MM.1S (cell line): ENCODE measurements at regions not wholly inside any gene's neighbourhood (a gene's known extent, or its start where the extent isn't known, plus 50 kb on each side); places are given as distances from the start of the nearest gene placed in this dataset.

ENCODE experiments used
- DNase-seq: peaks from one replicate; pipeline ENCODE4 v3.0.0-alpha.2; 2015
- H2AFZ ChIP-seq: fragments of 300-600 bp; sonication (generic); 2 replicates; pipeline ENCODE4 v1.6.0; 2016; ENCODE audit warnings: antibody characterized with exemption, low read length
- H3F3A ChIP-seq: fragments of 300-600 bp; sonication (generic); 2 replicates; pipeline ENCODE4 v1.6.1; 2016; ENCODE audit warnings: mild to moderate bottlenecking, antibody characterized with exemption, low read length, moderate library complexity, mixed read lengths; ENCODE audit not compliant: insufficient read depth
- H3K27ac ChIP-seq: fragments of 300-600 bp; sonication (generic); 2 replicates; pipeline ENCODE4 v1.5.1; 2016; ENCODE audit warnings: mild to moderate bottlenecking, low read length
- H3K27me3 ChIP-seq: fragments of 300-600 bp; sonication (generic); replicated peaks from 2 replicates; pipeline ENCODE4 v1.6.0; 2016; ENCODE audit warnings: low read length; ENCODE audit not compliant: insufficient read depth
- H3K36me3 ChIP-seq: fragments of 300-600 bp; sonication (generic); replicated peaks from 2 replicates; pipeline ENCODE4 v1.6.1; 2016; ENCODE audit warnings: mild to moderate bottlenecking, low read length, mixed read lengths; ENCODE audit not compliant: insufficient read depth
- H3K4me1 ChIP-seq: fragments of 300-600 bp; sonication (generic); 2 replicates; pipeline ENCODE4 v1.6.1; 2016; ENCODE audit warnings: low read length, mixed read lengths
- H3K4me2 ChIP-seq: fragments of 300-600 bp; sonication (generic); 2 replicates; pipeline ENCODE4 v1.6.0; 2016; ENCODE audit warnings: low read depth, low read length
- H3K4me3 ChIP-seq: fragments of 300-600 bp; sonication (generic); 2 replicates; pipeline ENCODE4 v1.5.1; 2016; ENCODE audit warnings: low read length, mixed read lengths
- H3K79me2 ChIP-seq: fragments of 300-600 bp; sonication (generic); 2 replicates; pipeline ENCODE4 v1.6.1; 2016; ENCODE audit warnings: mixed run types, low read length, mixed read lengths
- H3K9ac ChIP-seq: fragments of 300-600 bp; sonication (generic); 2 replicates; pipeline ENCODE4 v1.6.1; 2016; ENCODE audit warnings: low read length, mixed read lengths
- H3K9me2 ChIP-seq: fragments of 300-600 bp; sonication (generic); replicated peaks from 2 replicates; pipeline ENCODE4 v1.6.1; 2016; ENCODE audit warnings: mild to moderate bottlenecking, low read length, mixed read lengths; ENCODE audit not compliant: insufficient read depth
- H3K9me3 ChIP-seq: fragments of 300-600 bp; sonication (generic); replicated peaks from 2 replicates; pipeline ENCODE4 v1.6.1; 2016; ENCODE audit warnings: mild to moderate bottlenecking, low read length, mixed read lengths; ENCODE audit not compliant: insufficient read depth
- H4K20me1 ChIP-seq: fragments of 300-600 bp; sonication (generic); 2 replicates; pipeline ENCODE4 v1.6.1; 2016; ENCODE audit warnings: mild to moderate bottlenecking, low read length, moderate library complexity, mixed read lengths; ENCODE audit not compliant: insufficient read depth
- CTCF ChIP-seq: fragments of 300-600 bp; sonication (generic); IDR thresholded peaks from 2 replicates; pipeline ENCODE4 v1.5.1; 2016; ENCODE audit warnings: antibody characterized with exemption, low read length, mixed read lengths
- EZH2 ChIP-seq: fragments of 300-600 bp; sonication (generic); optimal IDR thresholded peaks from 2 replicates; pipeline ENCODE3; 2017; ENCODE audit warnings: low read depth, mild to moderate bottlenecking, antibody characterized with exemption, low read length, mixed read lengths
- EZH2phosphoT487 ChIP-seq: fragments of 300-600 bp; sonication (generic); IDR thresholded peaks from 2 replicates; pipeline ENCODE4 v1.6.1; 2018; ENCODE audit warnings: antibody characterized with exemption, low read length

GRCh38 chr18:53756610-53756972, 467.9 kb downstream of the MBD2 start:
- Histone ChIP-seq H3K9me2 (no peaks in the 10 kb centered on the region), H4K20me1 (no peaks in the 10 kb centered on the region), H3K79me2 (no peaks in the 10 kb centered on the region), H3K36me3 (no peaks in the 10 kb centered on the region), H3K9ac (no peak overlapping the region), H3K4me1 (no peaks in the 10 kb centered on the region), H3K27me3 (no peaks in the 10 kb centered on the region), H2AFZ (no peak overlapping the region), H3K27ac (no peak overlapping the region), H3K4me3 (no peak overlapping the region), H3K9me3 (no peaks in the 10 kb centered on the region), H3K4me2 (no peak overlapping the region), H3F3A (no peaks in the 10 kb centered on the region)
- TF ChIP-seq EZH2: no peak
- no peak for TF ChIP-seq EZH2phosphoT487
- no peak for TF ChIP-seq CTCF
- no peak for DNase-seq

GRCh38 chr18:53755914-53756609, 468.4 kb downstream of the MBD2 start:
- Histone ChIP-seq H3K79me2 (no peaks in the 10 kb centered on the region), H3K9me3 (no peaks in the 10 kb centered on the region), H3F3A (no peaks in the 10 kb centered on the region), H3K4me1 (no peaks in the 10 kb centered on the region), H3K4me3 (no peak overlapping the region), H3K27ac (no peak overlapping the region), H3K9ac (no peak overlapping the region), H4K20me1 (no peaks in the 10 kb centered on the region), H3K4me2 (no peak overlapping the region), H2AFZ (no peak overlapping the region), H3K27me3 (no peaks in the 10 kb centered on the region), H3K36me3 (no peaks in the 10 kb centered on the region), H3K9me2 (no peaks in the 10 kb centered on the region)
- no peak for DNase-seq
- TF ChIP-seq CTCF (no peak), EZH2phosphoT487 (no peak), EZH2 (no peak)

GRCh38 chr18:53754154-53754553, 470.3 kb downstream of the MBD2 start:
- no peak overlapping the region for H3K4me2 ChIP-seq
- TF ChIP-seq EZH2 (no peak), CTCF (no peak), EZH2phosphoT487 (no peak)
- H4K20me1 ChIP-seq: no peaks in the 10 kb centered on the region
- H3K27me3 ChIP-seq: no peaks in the 10 kb centered on the region
- no peaks in the 10 kb centered on the region for H3F3A ChIP-seq
- H3K9ac ChIP-seq: no peak overlapping the region
- no peaks in the 10 kb centered on the region for H3K79me2 ChIP-seq
- H3K9me2 ChIP-seq: no peaks in the 10 kb centered on the region
- no peaks in the 10 kb centered on the region for H3K4me1 ChIP-seq
- DNase-seq: no peak
- H2AFZ ChIP-seq: no peak overlapping the region
- no peak overlapping the region for H3K4me3 ChIP-seq
- no peak overlapping the region for H3K27ac ChIP-seq
- H3K9me3 ChIP-seq: no peaks in the 10 kb centered on the region
- no peaks in the 10 kb centered on the region for H3K36me3 ChIP-seq
